GM13976 (cell line): ENCODE measurements at regions not wholly inside any gene's neighbourhood (a gene's known extent, or its start where the extent isn't known, plus 50 kb on each side); places are given as distances from the start of the nearest gene placed in this dataset.

Experiments
- DNase-seq: peaks from one replicate; pipeline ENCODE4 v3.0.0; 2012; ENCODE audit warnings: low spot score
- in situ Hi-C: fragments of 300-500 bp; cut with MboI; formaldehyde crosslinking; loops from one replicate; pipeline ENCODE4 v1.12.0; 2022; ENCODE audit warnings: low sequenced_read_pairs, mixed read lengths, inconsistent platforms; ENCODE audit not compliant: unreplicated experiment
- TF ChIP-seq, protein P1 (sequence below): IDR thresholded peaks from 2 replicates; pipeline ENCODE4 v1.5.1; 2012; ENCODE audit warnings: borderline replicate concordance, mild to moderate bottlenecking; ENCODE audit not compliant: insufficient read depth; ENCODE audit errors: extremely low read depth, missing control alignments, control extremely low read depth

GRCh38 chr7:142685877-142686508 lies 63.3 kb upstream of the PRSS1 start:
- in situ Hi-C loops: no loop called here
- no peak for DNase-seq
- TF ChIP-seq, protein P1, sequence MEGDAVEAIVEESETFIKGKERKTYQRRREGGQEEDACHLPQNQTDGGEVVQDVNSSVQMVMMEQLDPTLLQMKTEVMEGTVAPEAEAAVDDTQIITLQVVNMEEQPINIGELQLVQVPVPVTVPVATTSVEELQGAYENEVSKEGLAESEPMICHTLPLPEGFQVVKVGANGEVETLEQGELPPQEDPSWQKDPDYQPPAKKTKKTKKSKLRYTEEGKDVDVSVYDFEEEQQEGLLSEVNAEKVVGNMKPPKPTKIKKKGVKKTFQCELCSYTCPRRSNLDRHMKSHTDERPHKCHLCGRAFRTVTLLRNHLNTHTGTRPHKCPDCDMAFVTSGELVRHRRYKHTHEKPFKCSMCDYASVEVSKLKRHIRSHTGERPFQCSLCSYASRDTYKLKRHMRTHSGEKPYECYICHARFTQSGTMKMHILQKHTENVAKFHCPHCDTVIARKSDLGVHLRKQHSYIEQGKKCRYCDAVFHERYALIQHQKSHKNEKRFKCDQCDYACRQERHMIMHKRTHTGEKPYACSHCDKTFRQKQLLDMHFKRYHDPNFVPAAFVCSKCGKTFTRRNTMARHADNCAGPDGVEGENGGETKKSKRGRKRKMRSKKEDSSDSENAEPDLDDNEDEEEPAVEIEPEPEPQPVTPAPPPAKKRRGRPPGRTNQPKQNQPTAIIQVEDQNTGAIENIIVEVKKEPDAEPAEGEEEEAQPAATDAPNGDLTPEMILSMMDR: no peak

DNA sequence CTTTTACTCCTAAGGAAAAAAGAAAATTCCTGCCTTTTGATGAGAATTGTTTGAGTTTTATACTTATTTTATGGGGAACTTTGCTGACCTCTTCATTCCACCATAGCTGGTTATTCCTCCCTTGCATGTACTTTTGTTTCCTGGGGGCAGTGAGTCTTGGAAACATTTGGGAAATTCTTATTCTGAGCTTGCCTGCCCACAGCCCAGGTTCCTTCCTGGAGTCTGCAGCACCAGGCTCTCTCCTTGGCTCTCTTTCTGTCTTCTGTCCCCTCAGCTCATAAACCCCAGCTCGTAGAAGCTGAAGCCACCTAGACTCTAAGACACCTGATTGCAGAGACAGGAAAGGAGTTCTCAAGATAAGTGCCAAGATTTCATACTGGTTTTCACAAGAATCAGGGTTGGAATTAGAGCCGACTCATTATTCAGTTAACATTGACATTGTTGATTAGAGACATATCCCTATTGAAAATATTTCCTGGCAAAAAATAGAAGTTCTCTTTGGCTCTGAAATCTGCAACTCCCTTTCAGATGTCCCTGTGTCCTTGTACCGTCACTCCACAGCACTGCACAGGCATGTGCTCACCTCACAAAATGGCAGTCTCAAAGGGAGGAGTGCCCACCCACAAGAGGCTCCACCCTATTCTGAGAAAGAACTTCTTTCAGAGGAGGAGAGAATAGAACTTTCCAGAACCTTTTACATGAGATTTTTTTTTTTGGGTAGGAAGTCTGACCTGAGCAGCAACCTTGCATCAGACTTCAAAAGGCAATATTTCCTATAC lies 67.8 kb upstream of the PRSS1 start:
- in situ Hi-C loops: no loop called here
- no peak for DNase-seq
- TF ChIP-seq, protein P1: no peak

- TF ChIP-seq, protein P1: no peak
Measured at GRCh38 chr7:142671506-142671905, 77.8 kb upstream of the PRSS1 start.

DNA sequence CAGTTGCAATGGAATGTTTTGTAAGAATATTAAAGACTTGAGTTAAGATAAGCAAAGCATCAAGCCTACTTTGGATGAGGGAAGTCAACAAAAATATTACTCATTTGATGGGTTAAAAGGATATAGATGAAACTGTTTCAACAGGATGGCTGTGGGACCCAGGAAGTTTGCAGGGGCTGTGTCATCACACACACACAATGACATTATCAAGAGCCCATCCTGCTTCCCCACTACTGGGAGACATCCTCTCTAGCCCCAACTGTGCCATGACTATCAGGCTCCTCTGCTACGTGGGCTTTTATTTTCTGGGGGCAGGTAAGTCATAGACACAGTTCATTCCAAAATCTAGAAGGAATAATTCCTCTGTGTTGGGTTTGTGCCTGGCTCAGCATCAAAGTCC lies 78.8 kb upstream of the PRSS1 start:
- TF ChIP-seq, protein P1: no peak
- no peak for DNase-seq
- in situ Hi-C loops: no loop called here

More at GRCh38 chr7:142671506-142671905, 77.8 kb upstream of the PRSS1 start:
- no peak for DNase-seq
- in situ Hi-C loops: no loop called here

GRCh38 chr7:142669074-142669654 lies 80.1 kb upstream of the PRSS1 start:
- in situ Hi-C loops: no loop called here
- TF ChIP-seq, protein P1: peak; percentile 26
- DNase-seq: peak; percentile 26

- TF ChIP-seq, protein P1: no peak
- no peak for DNase-seq
- in situ Hi-C loops: no loop called here
Measured at GRCh38 chr7:142668495-142668894, 80.8 kb upstream of the PRSS1 start.
